Smooth muscle cell (in vitro differentiated cells): ENCODE measurements at regions not wholly inside any gene's neighbourhood (a gene's known extent, or its start where the extent isn't known, plus 50 kb on each side); places are given as distances from the start of the nearest gene placed in this dataset.
A peak's percentile ranks its signal among the peaks of the same experiment; 100 is the strongest.

Experiments
- DNase-seq: peaks from one replicate; lab custom pipeline; 2025; ENCODE audit not compliant: unreplicated experiment; lab: John Stamatoyannopoulos, UW
- H2AFZ ChIP-seq: fragments of 200-600 bp; sonication (generic); 2 replicates; pipeline ENCODE4 v1.6.0; 2016; ENCODE audit warnings: antibody characterized with exemption, low read depth, mild to moderate bottlenecking
- H3F3A ChIP-seq: fragments of 200-600 bp; sonication (generic); 2 replicates; pipeline ENCODE4 v1.6.0; 2017; ENCODE audit warnings: antibody characterized with exemption, low read depth
- H3K27ac ChIP-seq: fragments of 200-600 bp; sonication (generic); 2 replicates; pipeline ENCODE4 v1.5.1; 2016; ENCODE audit warnings: low read depth, mild to moderate bottlenecking
- H3K27me3 ChIP-seq: fragments of 200-600 bp; sonication (generic); 2 replicates; pipeline ENCODE4 v1.6.1; 2016; ENCODE audit warnings: low read depth, mild to moderate bottlenecking
- H3K36me3 ChIP-seq: fragments of 200-600 bp; sonication (generic); 2 replicates; pipeline ENCODE4 v1.5.1; 2016; ENCODE audit warnings: low read depth
- H3K4me1 ChIP-seq: fragments of 200-600 bp; sonication (generic); 2 replicates; pipeline ENCODE4 v1.5.1; 2016; ENCODE audit warnings: low read depth
- H3K4me2 ChIP-seq: fragments of 200-600 bp; sonication (generic); 2 replicates; pipeline ENCODE4 v1.6.0; 2016; ENCODE audit warnings: mild to moderate bottlenecking
- H3K4me3 ChIP-seq: fragments of 200-600 bp; sonication (generic); 2 replicates; pipeline ENCODE4 v1.5.1; 2016; ENCODE audit warnings: mild to moderate bottlenecking
- H3K79me2 ChIP-seq: fragments of 200-600 bp; sonication (generic); 2 replicates; pipeline ENCODE4 v1.6.0; 2016; ENCODE audit warnings: low read depth, mild to moderate bottlenecking
- H3K9ac ChIP-seq: fragments of 200-600 bp; sonication (generic); 2 replicates; pipeline ENCODE4 v1.6.0; 2016; ENCODE audit warnings: low read depth
- H3K9me3 ChIP-seq: fragments of 200-600 bp; sonication (generic); replicated peaks from 2 replicates; pipeline ENCODE4 v1.5.1; 2016; ENCODE audit warnings: low read depth
- H4K20me1 ChIP-seq: fragments of 200-600 bp; sonication (generic); 2 replicates; pipeline ENCODE4 v1.6.0; 2016; ENCODE audit warnings: low read depth
- WGBS: methylation state at CpG from one replicate; pipeline ENCODE4 v1.1.7; 2016; ENCODE audit warnings: low lambda C conversion rate; 5-methylcytosine and 5-hydroxymethylcytosine counted together
- TF ChIP-seq, protein P1 (sequence below): fragments of 200-600 bp; sonication (generic); IDR thresholded peaks from 2 replicates; pipeline ENCODE4 v1.5.1; 2017; ENCODE audit warnings: borderline replicate concordance, mild to moderate bottlenecking, antibody characterized with exemption; ENCODE audit not compliant: insufficient read depth, poor library complexity, severe bottlenecking

DNA sequence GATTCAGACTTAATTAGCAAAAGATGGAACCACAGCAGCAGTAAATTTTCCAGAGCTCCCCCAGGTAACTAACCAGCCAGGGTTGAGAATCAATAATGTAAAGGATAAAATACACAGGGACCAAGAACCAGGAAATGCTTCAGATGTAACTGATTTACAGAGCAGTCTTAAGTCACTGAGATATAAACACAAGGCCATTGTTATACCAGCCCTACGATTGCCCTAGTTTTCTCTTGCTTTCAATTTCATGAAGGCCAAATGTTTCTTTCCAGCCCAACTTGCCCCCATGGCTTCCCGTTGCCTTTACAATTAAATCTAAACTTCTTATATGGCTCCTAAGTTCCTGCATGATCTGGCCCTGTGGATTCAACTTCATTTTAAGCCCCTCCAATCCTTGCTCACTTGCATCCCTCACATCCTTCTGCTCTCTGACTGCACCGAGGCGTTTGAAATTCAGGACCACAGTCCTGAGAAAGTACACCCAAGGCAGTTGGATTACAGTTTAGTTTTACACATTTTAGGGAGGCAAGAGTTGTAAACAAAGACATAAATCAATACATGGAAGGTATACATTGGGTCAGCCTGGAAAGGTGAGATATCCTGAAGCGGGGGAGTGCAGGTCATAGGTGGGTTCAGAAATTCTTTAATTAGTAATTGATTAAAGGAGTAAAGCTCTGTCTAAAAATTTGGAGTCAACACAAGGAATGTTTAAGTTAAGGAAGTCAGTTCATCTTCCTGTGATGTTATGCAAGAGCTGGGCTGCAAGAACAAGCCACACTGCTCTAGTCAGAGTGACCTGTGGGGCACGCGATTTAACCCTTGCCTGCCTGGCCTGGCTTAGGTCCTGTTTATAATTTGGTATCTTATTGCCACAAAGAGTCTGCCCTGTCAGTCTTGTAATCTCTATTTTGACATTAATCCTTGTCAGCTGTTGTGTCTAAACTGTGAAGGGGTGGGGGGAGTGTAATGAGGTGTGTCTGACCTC lies 69.9 kb upstream of the COG2 start:
- H3K36me3 ChIP-seq: no peaks in the 10 kb centered on the region
- WGBS: 74% methylated on average over 7 of the region's 7 CpGs
- no peaks in the 10 kb centered on the region for H3F3A ChIP-seq
- no peak overlapping the region for H3K9ac ChIP-seq
- H2AFZ ChIP-seq: no peak overlapping the region
- no peak for DNase-seq
- H3K79me2 ChIP-seq: no peaks in the 10 kb centered on the region
- H3K9me3 ChIP-seq: no peaks in the 10 kb centered on the region
- H3K27me3 ChIP-seq: peaks cover 23% of the 10 kb centered on the region
- H4K20me1 ChIP-seq: no peaks in the 10 kb centered on the region
- H3K27ac ChIP-seq: no peak overlapping the region
- TF ChIP-seq, protein P1, sequence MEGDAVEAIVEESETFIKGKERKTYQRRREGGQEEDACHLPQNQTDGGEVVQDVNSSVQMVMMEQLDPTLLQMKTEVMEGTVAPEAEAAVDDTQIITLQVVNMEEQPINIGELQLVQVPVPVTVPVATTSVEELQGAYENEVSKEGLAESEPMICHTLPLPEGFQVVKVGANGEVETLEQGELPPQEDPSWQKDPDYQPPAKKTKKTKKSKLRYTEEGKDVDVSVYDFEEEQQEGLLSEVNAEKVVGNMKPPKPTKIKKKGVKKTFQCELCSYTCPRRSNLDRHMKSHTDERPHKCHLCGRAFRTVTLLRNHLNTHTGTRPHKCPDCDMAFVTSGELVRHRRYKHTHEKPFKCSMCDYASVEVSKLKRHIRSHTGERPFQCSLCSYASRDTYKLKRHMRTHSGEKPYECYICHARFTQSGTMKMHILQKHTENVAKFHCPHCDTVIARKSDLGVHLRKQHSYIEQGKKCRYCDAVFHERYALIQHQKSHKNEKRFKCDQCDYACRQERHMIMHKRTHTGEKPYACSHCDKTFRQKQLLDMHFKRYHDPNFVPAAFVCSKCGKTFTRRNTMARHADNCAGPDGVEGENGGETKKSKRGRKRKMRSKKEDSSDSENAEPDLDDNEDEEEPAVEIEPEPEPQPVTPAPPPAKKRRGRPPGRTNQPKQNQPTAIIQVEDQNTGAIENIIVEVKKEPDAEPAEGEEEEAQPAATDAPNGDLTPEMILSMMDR: no peak
- no peaks in the 10 kb centered on the region for H3K4me1 ChIP-seq
- peak overlapping the region; percentile 26 for H3K4me3 ChIP-seq
- H3K4me2 ChIP-seq: no peak overlapping the region

DNA sequence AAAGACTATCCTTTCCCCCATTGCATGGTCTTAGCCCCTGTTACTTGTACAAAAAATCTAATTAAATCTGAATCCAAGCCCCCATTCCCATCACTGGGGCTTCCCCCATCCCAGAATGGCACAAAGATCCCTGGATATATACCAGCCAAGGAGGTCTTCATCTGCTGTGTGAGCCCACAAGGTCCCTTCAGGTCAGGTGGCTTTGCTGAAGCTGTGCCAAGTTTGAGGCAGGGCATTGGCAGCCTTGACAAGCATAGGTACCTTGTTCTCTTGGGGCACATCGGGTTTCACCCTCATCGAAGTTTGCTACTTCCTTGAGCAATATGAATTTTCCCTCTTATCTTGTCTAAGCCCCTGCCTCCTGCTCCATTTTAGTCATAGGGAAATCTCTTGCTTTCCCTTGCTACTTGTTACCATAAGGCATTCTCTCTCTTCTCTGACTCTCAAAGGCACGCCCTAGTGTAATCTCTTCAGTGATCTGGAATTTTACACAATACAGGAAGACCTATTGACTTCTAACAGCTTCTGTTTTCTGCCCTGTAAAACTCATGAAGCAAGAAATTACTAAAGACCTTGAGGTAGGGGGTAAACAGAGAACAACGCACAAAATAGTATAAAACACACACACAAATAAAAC lies 71.4 kb upstream of the COG2 start:
- H3K4me2 ChIP-seq: no peak overlapping the region
- no peak for DNase-seq
- no peaks in the 10 kb centered on the region for H4K20me1 ChIP-seq
- no peaks in the 10 kb centered on the region for H3F3A ChIP-seq
- no peaks in the 10 kb centered on the region for H3K4me1 ChIP-seq
- no peaks in the 10 kb centered on the region for H3K9me3 ChIP-seq
- TF ChIP-seq, protein P1: no peak
- H3K36me3 ChIP-seq: no peaks in the 10 kb centered on the region
- no peak overlapping the region for H2AFZ ChIP-seq
- no peak overlapping the region for H3K4me3 ChIP-seq
- H3K79me2 ChIP-seq: no peaks in the 10 kb centered on the region
- peaks cover 13% of the 10 kb centered on the region for H3K27me3 ChIP-seq
- no peak overlapping the region for H3K9ac ChIP-seq
- WGBS: 71% methylated on average over 4 of the region's 4 CpGs
- H3K27ac ChIP-seq: no peak overlapping the region

DNA sequence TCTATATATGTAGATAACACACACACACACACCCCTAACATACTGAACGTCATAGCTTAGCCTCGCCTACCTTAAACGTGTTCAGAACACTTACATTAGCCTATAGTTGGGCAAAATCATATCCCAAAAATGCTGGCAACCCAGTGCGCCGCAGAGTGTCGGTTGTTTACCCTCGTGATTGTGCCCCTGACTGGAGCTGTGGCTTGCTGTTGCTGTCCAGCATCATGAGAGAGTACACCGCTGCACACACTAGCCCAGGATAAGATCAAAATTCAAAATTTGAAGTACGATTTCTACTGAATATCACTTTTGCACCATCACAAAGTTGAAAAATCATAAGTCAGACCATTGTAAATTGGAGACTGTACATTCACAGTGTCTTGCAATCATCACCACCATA lies 73.1 kb upstream of the COG2 start:
- Histone ChIP-seq H3K27me3 (peaks cover 20% of the 10 kb centered on the region), H3K79me2 (no peaks in the 10 kb centered on the region), H3K27ac (no peak overlapping the region), H3K4me2 (no peak overlapping the region), H3K9me3 (no peaks in the 10 kb centered on the region), H3K4me1 (no peaks in the 10 kb centered on the region), H3F3A (no peaks in the 10 kb centered on the region), H3K36me3 (no peaks in the 10 kb centered on the region), H2AFZ (no peak overlapping the region), H3K4me3 (no peak overlapping the region), H3K9ac (no peak overlapping the region), H4K20me1 (no peaks in the 10 kb centered on the region)
- TF ChIP-seq, protein P1: no peak
- DNase-seq: no peak
- 91% methylated on average over 9 of the region's 9 CpGs for WGBS
